Thyroid gland (tissue), 4 donors: ENCODE measurements at regions not wholly inside any gene's neighbourhood (a gene's known extent, or its start where the extent isn't known, plus 50 kb on each side); places are given as distances from the start of the nearest gene placed in this dataset.

Experiments used
- DNase-seq, 2 donors: peaks; one replicate each; pipeline ENCODE4 v3.0.0-alpha.2; 2019
- H3K27ac ChIP-seq, 3 donors: fragments of 200-600 bp; sonication (generic); 1 replicate in 2 of 3; 2 replicates in 1 of 3; pipeline ENCODE4 v1.5.1; 2016 to 2019; ENCODE audit warnings: mild to moderate bottlenecking in 1 of 3, moderate library complexity in 1 of 3
- H3K27me3 ChIP-seq: fragments of 200-600 bp; sonication (generic); one replicate; pipeline ENCODE4 v1.5.1; 2019
- H3K36me3 ChIP-seq, 2 donors: fragments of 200-600 bp; sonication (generic); one replicate each; pipeline ENCODE4 v1.5.1; 2016 to 2019
- H3K4me1 ChIP-seq, 2 donors: fragments of 200-600 bp; sonication (generic); one replicate each; pipeline ENCODE4 v1.5.1; 2017 to 2019
- H3K4me3 ChIP-seq, 3 donors: fragments of 200-600 bp; sonication (generic); replicated peaks in 1 of 3; 1 replicate in 2 of 3; 2 replicates in 1 of 3; pipeline ENCODE4 v1.5.1; 2016; ENCODE audit warnings: mild to moderate bottlenecking in 1 of 3
- H3K9me3 ChIP-seq: fragments of 200-600 bp; sonication (generic); one replicate; pipeline ENCODE4 v1.5.1; 2017
- CTCF ChIP-seq, 6 experiments: fragments of 200-600 bp in 3 of 6; fragments of 450-650 bp in 3 of 6; sonication (generic) in 3 of 6; IDR thresholded peaks; one replicate each; pipeline ENCODE4 v1.5.1; 2016 to 2019; ENCODE audit warnings: antibody characterized with exemption in 6 of 6, mild to moderate bottlenecking in 2 of 6, inconsistent platforms in 1 of 6, moderate library complexity in 1 of 6
- POLR2A ChIP-seq, 2 donors: fragments of 450-650 bp; IDR thresholded peaks; one replicate each; pipeline ENCODE4 v1.6.1; 2017; ENCODE audit warnings: antibody characterized with exemption in 2 of 2, mild to moderate bottlenecking in 2 of 2, moderate library complexity in 1 of 2
- WGBS, 2 donors: methylation state at CpG; one replicate each; pipeline ENCODE4 v1.1.5; 2017; 5-methylcytosine and 5-hydroxymethylcytosine counted together
- intact Hi-C: fragments of 100-400 bp; cut with DNase I; formaldehyde crosslinking; loops from one replicate; pipeline ENCODE4 v1.15.1; 2023

GRCh38 chr13:22077764-22078163 lies 406.9 kb downstream of the FGF9 start:
- H3K27ac ChIP-seq = no peak overlapping the region
- DNase-seq = no peak
- no peaks in the 10 kb centered on the region for H3K9me3 ChIP-seq
- intact Hi-C loops = no loop called here
- no peak overlapping the region for H3K4me3 ChIP-seq
- no peak for TF ChIP-seq POLR2A (IDR thresholded peaks at IDR 0.05)
- H3K4me1 ChIP-seq = peaks cover 0 to 5% of the 10 kb centered on the region in 2 donors
- 37 to 43% methylated on average over 2 of the region's 2 CpGs for WGBS, 2 donors
- no peaks in the 10 kb centered on the region for H3K36me3 ChIP-seq
- no peaks in the 10 kb centered on the region for H3K27me3 ChIP-seq

- no peak for TF ChIP-seq POLR2A (IDR thresholded peaks at IDR 0.05)
- no peak for TF ChIP-seq CTCF (IDR thresholded peaks at IDR 0.05)
- Histone ChIP-seq H3K9me3 (no peaks in the 10 kb centered on the region), H3K36me3 (no peaks in the 10 kb centered on the region), H3K4me3 (no peak overlapping the region), H3K27ac (no peak overlapping the region), H3K4me1 (peaks cover 0 to 5% of the 10 kb centered on the region in 2 donors), H3K27me3 (no peaks in the 10 kb centered on the region)
- no peak for DNase-seq
- WGBS, 2 donors = 85 to 88% methylated on average over 11 of the region's 11 CpGs
- intact Hi-C loops = no loop called here
Measured at GRCh38 chr13:22079961-22080360, 409.1 kb downstream of the FGF9 start.

DNA sequence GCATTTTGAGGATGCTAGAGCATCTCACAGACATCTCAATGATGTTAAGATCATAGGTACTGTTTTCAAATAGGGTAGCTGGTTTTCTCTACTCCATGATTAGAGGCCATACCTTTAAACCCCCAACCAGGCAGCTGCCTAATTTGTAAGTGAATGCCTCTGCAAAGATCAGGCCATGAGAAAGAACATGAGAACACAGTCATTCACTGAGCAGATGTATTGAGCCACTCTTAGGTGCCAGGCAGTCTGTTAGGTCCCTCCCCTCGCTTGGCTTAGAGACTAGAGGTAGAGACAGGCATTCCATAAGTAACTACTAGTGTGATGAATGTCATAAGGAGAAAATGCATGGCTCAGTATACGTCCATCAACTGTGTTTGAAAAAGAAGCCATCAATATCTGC lies 410.0 kb downstream of the FGF9 start:
- no peak overlapping the region for H3K27ac ChIP-seq
- no peak for TF ChIP-seq POLR2A (IDR thresholded peaks at IDR 0.05)
- no peak for TF ChIP-seq CTCF (IDR thresholded peaks at IDR 0.05)
- 87 to 98% methylated on average over 2 of the region's 2 CpGs for WGBS, 2 donors

DNA sequence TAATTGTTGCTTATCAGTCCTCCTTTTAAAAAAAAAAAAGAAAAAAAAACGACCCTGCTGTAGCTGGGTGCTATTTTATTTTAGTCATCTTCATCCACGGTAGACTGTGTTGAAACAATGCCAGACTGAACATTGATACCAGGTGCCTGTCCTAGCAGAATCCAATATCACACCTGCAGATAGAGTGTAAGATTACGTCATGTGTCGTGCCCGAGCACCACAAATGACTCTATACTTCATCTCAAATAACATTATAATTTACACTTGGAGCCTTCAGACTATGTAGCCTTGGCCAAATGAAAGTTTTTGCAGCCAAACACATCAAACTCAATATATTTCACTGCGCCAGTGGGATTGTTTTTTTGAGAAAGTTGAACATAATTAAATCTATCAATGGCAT lies 410.6 kb downstream of the FGF9 start:
- Histone ChIP-seq H3K27ac (no peak overlapping the region), H3K36me3 (no peaks in the 10 kb centered on the region), H3K27me3 (no peaks in the 10 kb centered on the region), H3K9me3 (no peaks in the 10 kb centered on the region), H3K4me1 (peaks cover 0 to 5% of the 10 kb centered on the region in 2 donors), H3K4me3 (no peak overlapping the region)
- 71 to 83% methylated on average over 6 of the region's 6 CpGs for WGBS, 2 donors
- no peak for TF ChIP-seq CTCF (IDR thresholded peaks at IDR 0.05)
- TF ChIP-seq POLR2A (IDR thresholded peaks at IDR 0.05) = no peak
- no peak for DNase-seq
- intact Hi-C loops = no loop called here

More for the DNA sequence above, 410.0 kb downstream of the FGF9 start:
- peaks cover 0 to 5% of the 10 kb centered on the region in 2 donors for H3K4me1 ChIP-seq
- no peaks in the 10 kb centered on the region for H3K36me3 ChIP-seq
- no peak overlapping the region for H3K4me3 ChIP-seq
- no peaks in the 10 kb centered on the region for H3K9me3 ChIP-seq
- intact Hi-C loops = no loop called here
- H3K27me3 ChIP-seq = no peaks in the 10 kb centered on the region
- no peak for DNase-seq

DNA sequence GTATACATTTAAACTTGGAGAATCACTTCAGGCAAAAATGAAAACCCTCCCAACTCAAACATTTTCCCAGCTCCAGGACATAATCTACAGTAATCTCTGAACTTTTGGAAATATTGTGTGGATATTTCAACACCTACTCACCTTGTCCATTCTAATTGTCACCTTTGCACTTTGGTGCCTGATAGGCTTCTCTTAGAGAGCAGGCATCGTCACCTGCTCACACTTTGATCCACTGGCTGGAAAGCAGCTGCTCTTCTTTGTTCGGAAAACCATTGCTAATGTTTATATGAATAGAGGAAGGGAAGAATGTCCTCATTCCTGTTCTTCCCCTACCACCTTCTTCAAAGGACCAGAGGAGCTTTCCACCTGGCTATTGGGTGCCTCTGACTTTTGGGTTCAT lies 411.2 kb downstream of the FGF9 start:
- Histone ChIP-seq H3K4me3 (no peak overlapping the region), H3K36me3 (no peaks in the 10 kb centered on the region), H3K4me1 (peaks cover 0 to under 1% of the 10 kb centered on the region in 2 donors), H3K27me3 (no peaks in the 10 kb centered on the region), H3K9me3 (no peaks in the 10 kb centered on the region), H3K27ac (no peak overlapping the region)
- intact Hi-C loops = no loop called here
- 79% methylated on average over 2 of the region's 2 CpGs for WGBS, 2 donors
- no peak for DNase-seq
- no peak for TF ChIP-seq POLR2A (IDR thresholded peaks at IDR 0.05)
- TF ChIP-seq CTCF (IDR thresholded peaks at IDR 0.05) = no peak
